HEK293T (cell line): ENCODE measurements at regions not wholly inside any gene's neighbourhood (a gene's known extent, or its start where the extent isn't known, plus 50 kb on each side); places are given as distances from the start of the nearest gene placed in this dataset.

Experiments used
- BHLHE40 ChIP-seq: fragments of 450-650 bp; IDR thresholded peaks from 2 replicates; pipeline ENCODE4 v1.6.1; 2016; ENCODE audit warnings: mild to moderate bottlenecking, moderate library complexity, borderline replicate concordance
- HDGF ChIP-seq: fragments of 450-650 bp; IDR thresholded peaks from 2 replicates; pipeline ENCODE4 v1.6.1; 2017; ENCODE audit warnings: antibody characterized with exemption, borderline replicate concordance
- L3MBTL2 ChIP-seq: fragments of 450-650 bp; conservative IDR thresholded peaks from 2 replicates; pipeline ENCODE4 v1.6.1; 2016; ENCODE audit warnings: mild to moderate bottlenecking
- SP1 ChIP-seq: fragments of 450-650 bp; IDR thresholded peaks from 2 replicates; pipeline ENCODE4 v1.6.1; 2017
- SUZ12 ChIP-seq: fragments of 450-650 bp; IDR thresholded peaks from 2 replicates; pipeline ENCODE4 v1.6.1; 2016; ENCODE audit warnings: mild to moderate bottlenecking
- TARDBP ChIP-seq: fragments of 450-650 bp; IDR thresholded peaks from 2 replicates; pipeline ENCODE4 v1.6.1; 2016

GRCh38 chrX:39440799-39441284, 639.6 kb downstream of the MID1IP1 start:
- TF ChIP-seq SP1 = no peak
- TF ChIP-seq BHLHE40 = no peak
- TF ChIP-seq TARDBP = no peak
- TF ChIP-seq L3MBTL2 = no peak
- TF ChIP-seq HDGF = no peak
- TF ChIP-seq SUZ12 = no peak
